GM12872 (cell line): ENCODE measurements at regions not wholly inside any gene's neighbourhood (a gene's known extent, or its start where the extent isn't known, plus 50 kb on each side); places are given as distances from the start of the nearest gene placed in this dataset.

ENCODE experiments used
- TF ChIP-seq, protein P1 (sequence below): IDR thresholded peaks from 3 replicates; pipeline ENCODE4 v1.5.1; 2011; ENCODE audit warnings: low read depth, mild to moderate bottlenecking, low read length, moderate library complexity; ENCODE audit not compliant: insufficient read depth

DNA sequence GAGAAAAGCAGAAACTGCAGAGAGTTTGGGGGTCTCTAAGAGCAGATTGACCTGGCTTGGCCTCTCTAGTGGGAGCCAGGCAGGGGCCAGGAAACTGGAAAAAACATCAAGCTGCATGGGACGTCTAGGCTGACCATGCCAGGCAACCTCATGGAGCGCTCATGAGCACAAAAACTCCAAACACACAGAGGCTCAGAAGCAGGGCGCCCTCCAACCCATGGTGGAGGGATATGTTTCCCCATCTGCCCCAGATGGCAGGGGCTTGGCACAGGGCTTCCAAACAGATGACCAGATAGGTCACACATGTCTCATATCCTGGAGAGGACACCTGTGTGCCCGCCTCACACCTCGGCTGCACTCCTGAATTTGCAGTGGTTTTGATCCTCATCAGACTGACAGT is 879.0 kb downstream of the UQCRFS1 start:
- TF ChIP-seq, protein P1, sequence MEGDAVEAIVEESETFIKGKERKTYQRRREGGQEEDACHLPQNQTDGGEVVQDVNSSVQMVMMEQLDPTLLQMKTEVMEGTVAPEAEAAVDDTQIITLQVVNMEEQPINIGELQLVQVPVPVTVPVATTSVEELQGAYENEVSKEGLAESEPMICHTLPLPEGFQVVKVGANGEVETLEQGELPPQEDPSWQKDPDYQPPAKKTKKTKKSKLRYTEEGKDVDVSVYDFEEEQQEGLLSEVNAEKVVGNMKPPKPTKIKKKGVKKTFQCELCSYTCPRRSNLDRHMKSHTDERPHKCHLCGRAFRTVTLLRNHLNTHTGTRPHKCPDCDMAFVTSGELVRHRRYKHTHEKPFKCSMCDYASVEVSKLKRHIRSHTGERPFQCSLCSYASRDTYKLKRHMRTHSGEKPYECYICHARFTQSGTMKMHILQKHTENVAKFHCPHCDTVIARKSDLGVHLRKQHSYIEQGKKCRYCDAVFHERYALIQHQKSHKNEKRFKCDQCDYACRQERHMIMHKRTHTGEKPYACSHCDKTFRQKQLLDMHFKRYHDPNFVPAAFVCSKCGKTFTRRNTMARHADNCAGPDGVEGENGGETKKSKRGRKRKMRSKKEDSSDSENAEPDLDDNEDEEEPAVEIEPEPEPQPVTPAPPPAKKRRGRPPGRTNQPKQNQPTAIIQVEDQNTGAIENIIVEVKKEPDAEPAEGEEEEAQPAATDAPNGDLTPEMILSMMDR = no peak

DNA sequence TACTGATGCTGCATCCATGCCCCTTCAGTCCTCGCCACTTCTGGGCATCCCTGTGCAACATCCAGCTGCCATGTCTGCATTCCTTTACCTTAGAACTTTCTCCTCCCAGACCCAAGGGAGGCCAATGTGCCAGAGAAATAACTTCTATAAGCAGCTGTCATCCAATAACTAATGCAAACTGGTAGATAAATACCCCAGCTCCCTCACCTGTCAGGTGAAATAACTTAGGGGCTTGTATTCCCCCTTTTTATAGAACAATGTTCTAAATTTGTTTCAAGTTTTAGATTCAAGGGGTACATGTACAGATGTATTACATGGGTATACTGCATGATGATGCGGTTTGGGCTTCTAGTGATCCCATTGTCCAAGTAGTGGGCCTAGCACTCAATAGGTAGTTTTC is 880.1 kb downstream of the UQCRFS1 start:
- TF ChIP-seq, protein P1 = no peak

DNA sequence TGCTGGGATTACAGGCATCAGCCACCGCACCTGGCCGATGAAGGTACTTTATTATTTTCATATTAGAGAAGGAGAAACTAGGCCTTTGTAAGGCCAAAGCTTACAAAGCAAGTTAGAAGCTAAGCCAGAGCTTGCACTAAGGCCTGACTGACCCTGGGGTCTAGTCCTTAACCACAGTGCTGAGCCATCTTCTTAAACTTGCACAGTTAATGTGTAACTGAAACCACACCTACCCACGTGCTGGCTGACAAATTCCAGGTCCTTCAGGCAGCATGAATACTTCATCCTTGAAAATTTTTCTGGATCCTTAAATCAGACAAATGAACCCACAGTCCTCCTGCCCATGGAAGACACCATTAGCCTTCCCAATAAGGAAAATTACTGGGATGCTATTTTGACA is 880.6 kb downstream of the UQCRFS1 start:
- TF ChIP-seq, protein P1 = no peak

DNA sequence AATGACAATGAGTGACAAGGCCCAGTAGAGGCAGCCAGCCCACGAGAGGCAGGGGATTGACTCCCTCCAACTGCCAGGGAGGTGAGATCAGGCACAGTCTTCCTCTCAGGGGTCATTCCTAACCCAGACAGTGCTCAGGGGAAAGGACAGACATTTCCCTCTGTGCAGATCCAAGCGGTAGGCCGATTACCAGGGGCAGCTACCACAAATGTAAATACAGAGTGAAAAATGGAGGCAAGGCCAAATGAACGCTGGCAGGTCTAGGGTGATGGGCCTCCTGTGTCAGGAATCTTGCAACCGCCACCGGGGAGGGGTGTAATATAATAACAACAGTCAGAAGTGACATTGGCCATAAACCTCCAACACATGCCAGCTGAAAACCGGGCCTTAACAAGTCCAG is 881.4 kb downstream of the UQCRFS1 start:
- TF ChIP-seq, protein P1 = no peak

DNA sequence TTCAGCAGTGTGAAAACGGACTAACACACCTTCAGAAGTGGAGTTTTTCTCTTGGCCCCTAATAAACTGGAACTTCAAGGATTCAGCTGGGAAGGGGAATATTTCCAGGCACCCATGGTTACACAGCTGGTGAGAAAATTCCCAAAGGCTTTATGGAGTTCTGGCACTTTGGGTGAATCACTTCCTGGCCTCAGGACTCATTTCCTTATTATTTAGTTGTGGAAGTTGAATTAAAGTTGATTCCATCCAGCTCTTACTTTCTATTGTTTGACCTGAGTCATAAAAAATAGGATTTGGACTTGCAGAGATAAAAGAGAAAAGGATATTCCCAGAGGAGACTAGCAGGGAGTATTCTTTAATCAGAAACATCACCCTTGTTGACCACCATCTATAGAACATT is 882.1 kb downstream of the UQCRFS1 start:
- TF ChIP-seq, protein P1 = no peak

DNA sequence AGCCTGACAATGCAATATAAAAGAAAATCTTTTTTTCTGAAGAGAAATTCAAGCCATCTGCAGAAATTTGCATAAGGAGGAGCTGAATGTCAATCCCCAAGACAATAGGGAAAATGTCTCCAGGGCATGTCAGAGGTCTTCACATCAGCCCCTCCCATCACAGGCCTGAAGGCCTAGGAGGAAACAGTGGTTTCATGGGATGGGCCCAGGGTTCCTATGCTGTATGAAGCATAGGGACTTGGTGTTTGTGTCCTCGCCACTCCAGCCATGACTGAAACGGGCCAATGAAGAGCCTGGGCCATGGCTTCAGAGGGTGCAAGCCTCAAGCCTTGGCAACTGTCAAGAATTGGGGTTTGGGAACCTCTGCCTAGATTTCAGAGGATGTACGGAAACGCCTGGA is 883.5 kb downstream of the UQCRFS1 start:
- TF ChIP-seq, protein P1 = no peak

DNA sequence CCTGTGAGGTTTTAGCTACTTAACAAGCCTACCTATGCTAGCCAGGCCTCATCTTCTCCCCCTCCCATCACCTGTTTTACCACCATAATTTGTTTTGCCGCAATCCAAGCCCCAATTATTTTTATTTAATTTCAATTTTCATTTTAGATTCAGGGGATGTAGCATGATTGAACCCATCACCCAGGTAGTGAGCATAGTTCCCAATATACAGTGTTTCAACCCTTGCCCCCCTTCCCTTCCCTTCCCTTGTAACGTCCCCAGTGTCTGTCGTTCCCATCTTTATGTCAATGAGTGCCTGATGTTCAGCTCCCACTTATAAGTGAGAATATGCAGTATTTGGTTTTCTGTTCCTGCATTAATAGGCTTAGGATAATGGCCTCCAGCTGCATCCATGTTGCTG is 885.0 kb downstream of the UQCRFS1 start:
- TF ChIP-seq, protein P1 = no peak

DNA sequence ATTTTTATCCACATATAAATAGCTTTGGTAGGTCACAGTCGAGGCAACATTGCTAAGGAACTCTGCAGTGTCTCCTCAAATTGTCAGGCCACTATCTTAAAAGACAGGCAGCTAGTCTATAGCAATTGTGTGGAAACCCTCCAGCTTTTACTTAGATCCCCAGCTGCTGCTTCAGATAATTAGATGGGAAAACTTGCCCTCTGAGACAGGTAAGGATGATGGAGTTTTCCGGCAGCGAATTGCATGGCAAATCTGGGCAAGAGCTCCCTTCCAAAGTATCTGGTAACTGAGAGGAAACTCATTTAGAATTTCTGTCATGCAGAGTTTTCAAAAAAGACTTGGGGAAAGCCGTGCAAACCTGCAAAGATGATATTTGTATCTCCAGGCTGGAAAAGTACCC is 886.2 kb downstream of the UQCRFS1 start:
- TF ChIP-seq, protein P1 = no peak
